Peyer's patch (tissue), 4 donors: ENCODE measurements at regions not wholly inside any gene's neighbourhood (a gene's known extent, or its start where the extent isn't known, plus 50 kb on each side); places are given as distances from the start of the nearest gene placed in this dataset.

Source experiments
- DNase-seq, 3 donors: peaks; one replicate each; pipeline ENCODE4 v3.0.0-alpha.2; 2017 to 2019
- H3K27ac ChIP-seq, 4 donors: fragments of 200-600 bp; sonication (generic); one replicate each; pipeline ENCODE4 v1.5.1; 2016 to 2019
- H3K27me3 ChIP-seq, 2 donors: fragments of 200-600 bp; sonication (generic); one replicate each; pipeline ENCODE4 v1.5.1; 2019
- H3K36me3 ChIP-seq, 3 donors: fragments of 200-600 bp; sonication (generic); one replicate each; pipeline ENCODE4 v1.5.1; 2016 to 2019
- H3K4me1 ChIP-seq, 4 donors: fragments of 200-600 bp; sonication (generic); one replicate each; pipeline ENCODE4 v1.5.1; 2016 to 2019
- H3K4me3 ChIP-seq, 4 donors: fragments of 200-600 bp; sonication (generic); 1 replicate in 3 of 4; 2 replicates in 1 of 4; pipeline ENCODE4 v1.5.1; 2016 to 2019; ENCODE audit warnings: mild to moderate bottlenecking in 1 of 4
- H3K9me3 ChIP-seq, 4 donors: fragments of 200-600 bp; sonication (generic); one replicate each; pipeline ENCODE4 v1.5.1; 2016 to 2019; ENCODE audit warnings: mild to moderate bottlenecking in 1 of 4
- POLR2A ChIP-seq, 2 donors: fragments of 450-650 bp; IDR thresholded peaks; one replicate each; pipeline ENCODE4 v1.5.1; 2017; ENCODE audit warnings: antibody characterized with exemption in 2 of 2, mild to moderate bottlenecking in 2 of 2, moderate library complexity in 2 of 2
- TF ChIP-seq, protein P1 (sequence below), 6 experiments: fragments of 450-650 bp in 4 of 6; fragments of 200-600 bp in 2 of 6; sonication (generic) in 1 of 6; IDR thresholded peaks; one replicate each; pipeline ENCODE4 v1.5.1; 2017 to 2019; ENCODE audit warnings: antibody characterized with exemption in 6 of 6, mild to moderate bottlenecking in 3 of 6, moderate library complexity in 1 of 6

GRCh38 chr21:20511216-20511880 is 486.9 kb upstream of the NCAM2 start:
- no peak for DNase-seq

GRCh38 chr21:20515446-20515845 is 482.8 kb upstream of the NCAM2 start:
- TF ChIP-seq, protein P1, sequence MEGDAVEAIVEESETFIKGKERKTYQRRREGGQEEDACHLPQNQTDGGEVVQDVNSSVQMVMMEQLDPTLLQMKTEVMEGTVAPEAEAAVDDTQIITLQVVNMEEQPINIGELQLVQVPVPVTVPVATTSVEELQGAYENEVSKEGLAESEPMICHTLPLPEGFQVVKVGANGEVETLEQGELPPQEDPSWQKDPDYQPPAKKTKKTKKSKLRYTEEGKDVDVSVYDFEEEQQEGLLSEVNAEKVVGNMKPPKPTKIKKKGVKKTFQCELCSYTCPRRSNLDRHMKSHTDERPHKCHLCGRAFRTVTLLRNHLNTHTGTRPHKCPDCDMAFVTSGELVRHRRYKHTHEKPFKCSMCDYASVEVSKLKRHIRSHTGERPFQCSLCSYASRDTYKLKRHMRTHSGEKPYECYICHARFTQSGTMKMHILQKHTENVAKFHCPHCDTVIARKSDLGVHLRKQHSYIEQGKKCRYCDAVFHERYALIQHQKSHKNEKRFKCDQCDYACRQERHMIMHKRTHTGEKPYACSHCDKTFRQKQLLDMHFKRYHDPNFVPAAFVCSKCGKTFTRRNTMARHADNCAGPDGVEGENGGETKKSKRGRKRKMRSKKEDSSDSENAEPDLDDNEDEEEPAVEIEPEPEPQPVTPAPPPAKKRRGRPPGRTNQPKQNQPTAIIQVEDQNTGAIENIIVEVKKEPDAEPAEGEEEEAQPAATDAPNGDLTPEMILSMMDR (IDR thresholded peaks at IDR 0.05) = no peak
- no peak for TF ChIP-seq POLR2A (IDR thresholded peaks at IDR 0.05)
- no peaks in the 10 kb centered on the region for H3K36me3 ChIP-seq
- no peak overlapping the region for H3K4me3 ChIP-seq
- H3K27me3 ChIP-seq = no peaks in the 10 kb centered on the region
- H3K4me1 ChIP-seq = no peaks in the 10 kb centered on the region
- no peak overlapping the region for H3K27ac ChIP-seq
- DNase-seq = no peak
- H3K9me3 ChIP-seq = no peaks in the 10 kb centered on the region

More at GRCh38 chr21:20511216-20511880, 486.9 kb upstream of the NCAM2 start:
- no peak for TF ChIP-seq POLR2A (IDR thresholded peaks at IDR 0.05)
- TF ChIP-seq, protein P1 (IDR thresholded peaks at IDR 0.05) = no peak
- no peak overlapping the region for H3K4me3 ChIP-seq
- H3K4me1 ChIP-seq = no peaks in the 10 kb centered on the region
- H3K27ac ChIP-seq = no peak overlapping the region
- H3K27me3 ChIP-seq = no peaks in the 10 kb centered on the region
- H3K9me3 ChIP-seq = no peaks in the 10 kb centered on the region
- H3K36me3 ChIP-seq = no peaks in the 10 kb centered on the region

DNA sequence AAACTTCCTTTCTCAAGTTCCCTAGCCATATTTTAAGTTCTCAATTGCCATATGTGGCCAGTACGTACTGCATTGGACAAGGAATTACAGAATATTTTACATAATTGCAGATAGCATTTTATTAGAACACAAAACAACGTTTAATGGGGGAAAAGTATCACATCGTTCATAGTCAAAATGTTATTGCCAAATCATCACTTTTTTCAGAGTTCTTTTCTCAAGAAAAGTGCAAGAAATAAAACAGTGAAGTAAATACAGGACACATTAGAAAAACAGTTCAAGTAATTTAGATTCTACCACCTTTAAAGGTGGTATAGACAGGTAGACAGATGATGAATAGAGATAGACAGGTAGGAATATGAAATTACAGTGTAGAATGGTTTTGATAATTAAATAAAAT is 479.1 kb upstream of the NCAM2 start:
- DNase-seq = no peak
- Histone ChIP-seq H3K27me3 (no peaks in the 10 kb centered on the region), H3K27ac (no peak overlapping the region), H3K9me3 (no peaks in the 10 kb centered on the region), H3K4me3 (no peak overlapping the region), H3K36me3 (no peaks in the 10 kb centered on the region), H3K4me1 (no peaks in the 10 kb centered on the region)
- no peak for TF ChIP-seq POLR2A (IDR thresholded peaks at IDR 0.05)
- TF ChIP-seq, protein P1 (IDR thresholded peaks at IDR 0.05) = no peak

GRCh38 chr21:20522611-20523010 is 475.6 kb upstream of the NCAM2 start:
- TF ChIP-seq POLR2A (IDR thresholded peaks at IDR 0.05) = no peak
- TF ChIP-seq, protein P1 (IDR thresholded peaks at IDR 0.05) = no peak
- H3K27me3 ChIP-seq = no peaks in the 10 kb centered on the region
- no peaks in the 10 kb centered on the region for H3K4me1 ChIP-seq
- no peaks in the 10 kb centered on the region for H3K9me3 ChIP-seq
- H3K36me3 ChIP-seq = no peaks in the 10 kb centered on the region
- H3K27ac ChIP-seq = no peak overlapping the region
- DNase-seq = no peak
- H3K4me3 ChIP-seq = no peak overlapping the region

- no peak overlapping the region for H3K4me3 ChIP-seq
- TF ChIP-seq POLR2A (IDR thresholded peaks at IDR 0.05) = no peak
- TF ChIP-seq, protein P1 (IDR thresholded peaks at IDR 0.05) = no peak
- DNase-seq = no peak
- H3K4me1 ChIP-seq = no peaks in the 10 kb centered on the region
- H3K27ac ChIP-seq = no peak overlapping the region
- H3K9me3 ChIP-seq = no peaks in the 10 kb centered on the region
- H3K27me3 ChIP-seq = no peaks in the 10 kb centered on the region
- H3K36me3 ChIP-seq = no peaks in the 10 kb centered on the region
These were observed 475.0 kb upstream of the NCAM2 start for GRCh38 chr21:20523191-20523590.
